IPS-18a (cell line): ENCODE measurements at regions not wholly inside any gene's neighbourhood (a gene's known extent, or its start where the extent isn't known, plus 50 kb on each side); places are given as distances from the start of the nearest gene placed in this dataset.

Experiments used
- H3K27ac ChIP-seq: one replicate; pipeline ENCODE4 v1.5.1; 2013; ENCODE audit warnings: low read length
- H3K27me3 ChIP-seq: one replicate; pipeline ENCODE4 v1.6.1; 2013; ENCODE audit warnings: mild to moderate bottlenecking, low read length; ENCODE audit not compliant: control insufficient read depth, insufficient read depth
- H3K36me3 ChIP-seq: one replicate; pipeline ENCODE4 v1.6.1; 2013; ENCODE audit warnings: low read depth, low read length; ENCODE audit not compliant: control insufficient read depth
- H3K4me1 ChIP-seq: one replicate; pipeline ENCODE4 v1.6.1; 2013; ENCODE audit warnings: low read depth, low read length; ENCODE audit not compliant: control insufficient read depth
- H3K4me3 ChIP-seq: one replicate; pipeline ENCODE4 v1.5.1; 2013; ENCODE audit warnings: low read length
- H3K9ac ChIP-seq: one replicate; pipeline ENCODE4 v1.6.1; 2013; ENCODE audit warnings: mild to moderate bottlenecking, low read length, moderate library complexity
- H3K9me3 ChIP-seq: one replicate; pipeline ENCODE4 v1.6.1; 2013; ENCODE audit warnings: low read depth, low read length; ENCODE audit not compliant: control insufficient read depth

GRCh38 chr4:124044330-124044729 is 647.7 kb downstream of the SPRY1 start:
- Histone ChIP-seq H3K9ac (no peak overlapping the region), H3K4me3 (no peak overlapping the region), H3K4me1 (no peaks in the 10 kb centered on the region), H3K36me3 (no peaks in the 10 kb centered on the region), H3K9me3 (no peaks in the 10 kb centered on the region), H3K27ac (no peak overlapping the region), H3K27me3 (no peaks in the 10 kb centered on the region)

GRCh38 chr4:124044867-124045266 is 648.3 kb downstream of the SPRY1 start:
- Histone ChIP-seq H3K27me3 (no peaks in the 10 kb centered on the region), H3K9me3 (no peaks in the 10 kb centered on the region), H3K36me3 (no peaks in the 10 kb centered on the region), H3K4me1 (no peaks in the 10 kb centered on the region), H3K27ac (no peak overlapping the region), H3K9ac (no peak overlapping the region), H3K4me3 (no peak overlapping the region)

DNA sequence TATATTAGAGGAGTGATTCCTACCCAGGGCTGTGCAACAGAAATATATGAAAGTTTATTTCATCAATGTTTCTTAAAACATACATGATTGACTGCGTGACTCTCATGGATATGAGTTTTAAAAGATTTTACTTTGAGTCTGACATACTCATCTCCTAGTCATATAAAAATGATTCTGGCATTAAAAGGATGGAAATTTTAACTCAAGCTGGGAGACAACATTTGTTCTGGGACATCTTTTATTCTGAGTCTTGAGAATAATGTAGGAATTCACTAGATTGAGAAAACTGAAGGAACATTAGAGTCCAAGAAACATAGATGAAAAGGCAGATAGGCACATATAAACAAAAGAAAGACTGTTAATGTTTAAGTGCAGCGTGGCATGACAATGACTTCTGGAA is 649.6 kb downstream of the SPRY1 start:
- Histone ChIP-seq H3K27ac (no peak overlapping the region), H3K9me3 (no peaks in the 10 kb centered on the region), H3K36me3 (no peaks in the 10 kb centered on the region), H3K4me1 (no peaks in the 10 kb centered on the region), H3K4me3 (no peak overlapping the region), H3K9ac (no peak overlapping the region), H3K27me3 (no peaks in the 10 kb centered on the region)

DNA sequence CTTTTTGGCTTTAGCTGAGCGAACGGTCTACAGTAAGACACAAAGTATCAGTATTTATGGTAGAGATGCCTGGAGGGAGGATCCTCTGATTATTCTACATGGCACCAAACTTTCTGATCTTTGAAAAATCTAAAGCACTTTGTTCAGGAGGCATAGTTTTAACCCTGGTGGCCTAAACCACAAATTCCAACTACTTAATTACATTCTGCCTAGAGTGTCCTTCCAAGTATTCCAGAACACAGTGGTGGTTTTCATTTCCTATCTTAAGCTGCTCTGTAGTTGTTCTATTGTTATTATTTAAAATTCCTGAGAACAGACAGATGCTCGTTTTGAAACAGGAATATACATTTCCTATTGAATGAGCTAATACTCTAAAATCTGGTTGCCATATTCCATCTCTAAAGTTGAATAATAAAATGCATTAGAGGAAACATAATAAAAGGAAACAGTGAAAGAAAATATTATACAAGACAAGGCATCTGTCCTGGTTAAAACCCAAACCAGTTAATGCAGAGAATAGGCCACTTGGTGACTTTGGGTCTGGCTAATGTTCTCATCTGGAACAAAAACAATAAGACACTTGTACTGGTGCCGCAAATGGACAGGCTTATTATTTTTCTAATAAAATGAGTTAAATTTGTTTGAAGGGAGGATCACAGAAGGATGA is 657.4 kb downstream of the SPRY1 start:
- H3K27me3 ChIP-seq = no peaks in the 10 kb centered on the region
- H3K4me1 ChIP-seq = no peaks in the 10 kb centered on the region
- no peaks in the 10 kb centered on the region for H3K36me3 ChIP-seq
- no peaks in the 10 kb centered on the region for H3K9me3 ChIP-seq
- no peak overlapping the region for H3K9ac ChIP-seq
- no peak overlapping the region for H3K27ac ChIP-seq
- H3K4me3 ChIP-seq = no peak overlapping the region

DNA sequence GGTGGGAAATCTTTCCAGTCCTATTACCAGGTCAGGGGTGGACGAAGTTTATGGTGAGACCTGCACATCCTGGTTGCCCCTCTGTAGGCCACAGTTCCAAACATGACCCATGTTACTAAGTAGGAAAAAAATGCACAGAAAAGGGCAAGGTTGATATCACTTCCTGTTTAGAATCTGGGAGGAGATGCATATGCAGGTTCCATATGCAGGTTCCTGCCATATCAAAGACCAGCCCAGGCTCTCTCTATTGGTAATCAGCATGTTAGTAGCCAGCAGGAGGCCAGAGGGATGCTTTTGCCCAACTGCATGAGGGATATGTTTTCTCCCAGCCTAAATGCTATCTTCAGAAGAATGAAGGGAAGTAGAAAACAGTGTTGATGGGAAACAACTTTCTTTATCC is 657.2 kb downstream of the ANKRD50 start:
- H3K4me1 ChIP-seq = no peaks in the 10 kb centered on the region
- no peak overlapping the region for H3K9ac ChIP-seq
- no peaks in the 10 kb centered on the region for H3K9me3 ChIP-seq
- H3K36me3 ChIP-seq = no peaks in the 10 kb centered on the region
- H3K27ac ChIP-seq = no peak overlapping the region
- H3K27me3 ChIP-seq = no peaks in the 10 kb centered on the region
- no peak overlapping the region for H3K4me3 ChIP-seq

DNA sequence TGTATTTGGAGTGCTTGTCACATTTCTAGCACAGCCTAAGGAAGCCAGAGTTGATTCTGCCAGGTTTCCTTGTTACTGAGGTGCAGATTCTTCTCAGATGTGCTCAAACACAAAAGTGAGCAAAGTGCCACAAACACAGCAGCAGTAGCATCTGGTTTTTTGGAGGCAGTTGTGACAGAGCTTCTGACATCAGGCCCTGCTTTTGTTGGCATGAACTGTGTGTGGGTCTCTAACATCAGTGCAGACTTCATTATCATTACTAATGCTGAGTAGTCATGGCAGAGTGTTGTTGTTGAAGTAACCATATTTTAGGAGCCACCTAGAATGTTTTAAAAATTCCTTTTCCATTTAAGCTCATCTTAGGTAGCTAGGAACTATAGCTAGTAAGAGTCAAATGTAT is 656.6 kb downstream of the ANKRD50 start:
- Histone ChIP-seq H3K27ac (no peak overlapping the region), H3K4me1 (no peaks in the 10 kb centered on the region), H3K36me3 (no peaks in the 10 kb centered on the region), H3K9ac (no peak overlapping the region), H3K4me3 (no peak overlapping the region), H3K9me3 (no peaks in the 10 kb centered on the region), H3K27me3 (no peaks in the 10 kb centered on the region)

DNA sequence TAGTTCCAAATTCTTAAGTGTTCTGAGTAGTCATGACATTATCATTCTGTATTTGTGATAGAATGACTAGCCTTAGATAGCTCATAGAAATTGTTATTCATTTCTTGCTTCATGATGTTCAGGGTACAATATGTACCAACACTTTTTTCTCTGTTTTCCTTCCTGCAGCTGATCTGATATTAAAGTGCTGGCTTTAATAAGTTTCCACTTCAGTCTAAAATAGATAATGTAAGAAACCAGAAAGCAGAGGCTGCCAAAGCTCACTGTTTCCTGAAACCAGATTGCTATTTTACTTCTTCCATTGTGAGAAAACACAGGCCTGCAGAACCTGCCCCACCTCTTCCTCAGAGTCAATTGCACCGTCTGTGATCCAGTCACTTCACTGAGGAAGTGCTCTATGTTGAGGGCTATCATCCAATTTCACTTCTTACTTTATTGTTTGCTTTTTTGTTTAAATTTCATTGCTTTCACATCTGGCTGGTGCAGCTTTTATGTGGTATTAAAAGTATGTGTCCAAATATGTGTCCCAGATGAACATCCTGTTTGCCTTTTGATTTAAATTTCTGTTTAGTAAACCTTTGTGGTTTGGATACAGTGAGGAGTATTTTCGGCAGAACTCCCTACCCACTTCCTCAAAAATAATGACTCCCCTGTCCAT is 652.1 kb downstream of the ANKRD50 start:
- H3K27me3 ChIP-seq = no peaks in the 10 kb centered on the region
- no peak overlapping the region for H3K4me3 ChIP-seq
- no peaks in the 10 kb centered on the region for H3K9me3 ChIP-seq
- no peak overlapping the region for H3K9ac ChIP-seq
- no peaks in the 10 kb centered on the region for H3K36me3 ChIP-seq
- H3K4me1 ChIP-seq = no peaks in the 10 kb centered on the region
- H3K27ac ChIP-seq = no peak overlapping the region

DNA sequence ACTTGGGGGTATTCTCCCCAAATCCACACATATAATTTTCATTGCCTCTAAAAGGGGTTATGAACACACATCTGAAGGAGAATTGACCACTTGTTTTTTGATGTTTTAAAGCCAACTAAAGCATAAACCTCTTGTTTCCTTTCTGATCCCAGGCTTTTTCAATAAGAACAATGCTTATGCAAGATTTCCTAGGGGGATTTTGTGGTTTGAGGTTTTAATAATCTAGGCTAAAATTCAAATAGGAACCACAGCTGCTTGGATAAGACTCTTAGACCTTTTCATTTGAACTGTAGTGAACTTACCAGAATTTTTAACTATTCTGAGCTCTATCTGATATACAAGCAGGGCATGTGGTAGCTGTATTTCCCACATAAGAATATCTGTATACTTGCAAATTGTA is 651.1 kb downstream of the ANKRD50 start:
- Histone ChIP-seq H3K4me1 (no peaks in the 10 kb centered on the region), H3K4me3 (no peak overlapping the region), H3K27ac (no peak overlapping the region), H3K9ac (no peak overlapping the region), H3K36me3 (no peaks in the 10 kb centered on the region), H3K27me3 (no peaks in the 10 kb centered on the region), H3K9me3 (no peaks in the 10 kb centered on the region)

- Histone ChIP-seq H3K4me1 (no peaks in the 10 kb centered on the region), H3K9me3 (peaks cover 5% of the 10 kb centered on the region), H3K27me3 (no peaks in the 10 kb centered on the region), H3K9ac (no peak overlapping the region), H3K27ac (no peak overlapping the region), H3K4me3 (no peak overlapping the region), H3K36me3 (no peaks in the 10 kb centered on the region)
Measured at GRCh38 chr4:124065422-124065821, 647.1 kb downstream of the ANKRD50 start.

DNA sequence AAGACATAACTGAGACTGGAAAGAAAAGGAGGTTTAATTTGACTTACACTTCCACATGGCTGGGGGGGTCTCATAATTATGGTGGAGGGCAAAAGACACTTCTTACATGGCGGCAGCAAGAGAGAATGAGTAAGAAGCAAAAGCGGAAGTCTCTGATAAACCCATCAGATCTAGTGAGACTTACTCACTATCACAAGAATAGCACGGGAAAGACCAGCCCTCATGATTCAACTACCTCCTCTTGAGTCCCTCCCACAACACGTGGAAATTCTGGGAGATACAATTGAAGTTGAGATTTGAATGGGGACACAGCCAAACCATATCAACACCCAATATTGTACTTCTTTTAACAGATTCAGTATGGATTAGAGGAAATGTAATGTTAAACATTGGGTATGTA is 646.6 kb downstream of the ANKRD50 start:
- Histone ChIP-seq H3K27ac (no peak overlapping the region), H3K9ac (no peak overlapping the region), H3K4me1 (no peaks in the 10 kb centered on the region), H3K27me3 (no peaks in the 10 kb centered on the region), H3K36me3 (no peaks in the 10 kb centered on the region), H3K4me3 (no peak overlapping the region), H3K9me3 (peaks cover 5% of the 10 kb centered on the region)

GRCh38 chr4:124066595-124066994 is 645.9 kb downstream of the ANKRD50 start:
- H3K4me1 ChIP-seq = no peaks in the 10 kb centered on the region
- peaks cover 10% of the 10 kb centered on the region for H3K9me3 ChIP-seq
- H3K36me3 ChIP-seq = no peaks in the 10 kb centered on the region
- no peak overlapping the region for H3K27ac ChIP-seq
- no peak overlapping the region for H3K4me3 ChIP-seq
- H3K27me3 ChIP-seq = no peaks in the 10 kb centered on the region
- no peak overlapping the region for H3K9ac ChIP-seq

DNA sequence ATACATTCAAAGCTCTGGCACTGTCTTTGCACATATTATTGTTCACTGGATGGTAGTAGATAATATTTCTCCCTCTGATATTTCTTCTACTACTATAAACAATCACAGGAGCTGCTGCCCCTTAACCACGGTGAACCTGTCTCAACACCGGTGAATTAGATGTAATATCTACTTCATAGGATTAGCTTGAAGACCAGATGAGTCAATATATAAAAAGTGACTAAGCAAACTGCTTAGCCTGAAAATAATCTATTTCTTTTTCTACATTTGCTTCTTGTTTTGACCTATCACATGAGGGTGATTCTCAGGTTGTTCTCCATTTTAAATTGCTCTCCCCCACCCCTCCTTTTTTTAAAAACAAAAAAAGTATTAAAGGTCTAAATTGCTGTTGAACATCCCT is 645.5 kb downstream of the ANKRD50 start:
- Histone ChIP-seq H3K4me1 (no peaks in the 10 kb centered on the region), H3K36me3 (no peaks in the 10 kb centered on the region), H3K9ac (no peak overlapping the region), H3K9me3 (peaks cover 14% of the 10 kb centered on the region), H3K27ac (no peak overlapping the region), H3K4me3 (no peak overlapping the region), H3K27me3 (no peaks in the 10 kb centered on the region)
